CD4-positive, CD25-positive, alpha-beta regulatory T cell (primary cell): ENCODE measurements at regions not wholly inside any gene's neighbourhood (a gene's known extent, or its start where the extent isn't known, plus 50 kb on each side); places are given as distances from the start of the nearest gene placed in this dataset.

Source experiments
- ATAC-seq, 2 donors: fragments of 150-1000 bp; cut with Tn5 transposase; one replicate each; pipeline ENCODE4 v1.10.0; 2021; ENCODE audit warnings: low read depth in 2 of 2, moderate number of reproducible peaks in 2 of 2, moderate library complexity in 1 of 2
- DNase-seq, 3 donors: peaks; one replicate each; pipeline versions ENCODE4 v3.0.0 to v3.0.0-alpha.2; 2012 to 2022; ENCODE audit warnings: mixed read lengths in 1 of 3
- H3K27ac ChIP-seq: one replicate; pipeline ENCODE4 v1.7.0; 2013; ENCODE audit warnings: mild to moderate bottlenecking, low read length; ENCODE audit not compliant: insufficient read depth, poor library complexity, severe bottlenecking
- H3K27me3 ChIP-seq: one replicate; pipeline ENCODE4 v1.7.0; 2013; ENCODE audit warnings: low read length; ENCODE audit not compliant: control insufficient read depth, insufficient read depth
- H3K36me3 ChIP-seq: one replicate; pipeline ENCODE4 v1.7.0; 2013; ENCODE audit warnings: mild to moderate bottlenecking, low read length, moderate library complexity; ENCODE audit not compliant: control insufficient read depth, insufficient read depth
- H3K4me1 ChIP-seq: 2 replicates; pipeline ENCODE4 v1.7.0; 2013; ENCODE audit warnings: mild to moderate bottlenecking, low read length; ENCODE audit not compliant: insufficient read depth, control insufficient read depth, poor library complexity, severe bottlenecking
- H3K4me3 ChIP-seq: one replicate; pipeline ENCODE4 v1.7.0; 2013; ENCODE audit warnings: low read depth, mild to moderate bottlenecking, low read length, moderate library complexity
- H3K9me3 ChIP-seq, 2 experiments: 1 replicate in 1 of 2; 2 replicates in 1 of 2; pipeline ENCODE4 v1.7.0; 2013; ENCODE audit warnings: low read length in 2 of 2, mild to moderate bottlenecking in 1 of 2, moderate library complexity in 1 of 2; ENCODE audit not compliant: control insufficient read depth in 2 of 2
- H3K27ac Mint-ChIP-seq, 3 donors: one replicate each; pipeline ENCODE4 v1.8.0; 2020 to 2022; ENCODE audit warnings: mild to moderate bottlenecking in 3 of 3, mixed read lengths in 3 of 3, moderate library complexity in 2 of 3
- H3K27me3 Mint-ChIP-seq: one replicate; pipeline ENCODE4 v1.8.0; 2022; ENCODE audit warnings: mild to moderate bottlenecking, mixed read lengths
- H3K36me3 Mint-ChIP-seq: one replicate; pipeline ENCODE4 v1.8.0; 2020; ENCODE audit warnings: mixed read lengths
- H3K4me1 Mint-ChIP-seq, 4 donors: one replicate each; pipeline ENCODE4 v1.8.0; 2020 to 2022; ENCODE audit warnings: mixed read lengths in 4 of 4, mild to moderate bottlenecking in 1 of 4
- H3K4me3 Mint-ChIP-seq, 4 donors: one replicate each; pipeline ENCODE4 v1.8.0; 2020 to 2022; ENCODE audit warnings: mild to moderate bottlenecking in 4 of 4, mixed read lengths in 4 of 4, moderate library complexity in 3 of 4
- H3K9me3 Mint-ChIP-seq, 7 donors: one replicate each; pipeline ENCODE4 v1.8.0; 2020 to 2022; ENCODE audit warnings: mixed read lengths in 7 of 7, mild to moderate bottlenecking in 3 of 7, moderate library complexity in 2 of 7

- DNase-seq (no peak), ATAC-seq (no peak)
- peaks cover 0 to 1% (median 0%) of the 10 kb centered on the region in 4 donors for H3K4me1 Mint-ChIP-seq
- no peaks in the 10 kb centered on the region for H3K9me3 ChIP-seq
- no peaks in the 10 kb centered on the region for H3K9me3 Mint-ChIP-seq
- no peak overlapping the region for H3K27ac ChIP-seq
- H3K4me3 Mint-ChIP-seq: no peak overlapping the region
- H3K27ac Mint-ChIP-seq: peak overlapping the region in 2 of 3 donors; percentile 44 to 55
- H3K4me3 ChIP-seq: no peak overlapping the region
- H3K4me1 ChIP-seq: no peaks in the 10 kb centered on the region
- H3K27me3 ChIP-seq: no peaks in the 10 kb centered on the region
- peaks cover 16% of the 10 kb centered on the region for H3K36me3 ChIP-seq
- no peaks in the 10 kb centered on the region for H3K27me3 Mint-ChIP-seq
- H3K36me3 Mint-ChIP-seq: peaks cover 28% of the 10 kb centered on the region
Observed at GRCh38 chr20:3318226-3318884, 79.4 kb upstream of the SLC4A11 start.

GRCh38 chr20:3316136-3316535 is 77.1 kb upstream of the SLC4A11 start:
- peaks cover 0 to 4% (median 2%) of the 10 kb centered on the region in 4 donors for H3K4me1 Mint-ChIP-seq
- Histone ChIP-seq H3K36me3 (peaks cover 14% of the 10 kb centered on the region), H3K4me3 (no peak overlapping the region), H3K27ac (no peak overlapping the region), H3K4me1 (no peaks in the 10 kb centered on the region), H3K27me3 (no peaks in the 10 kb centered on the region), H3K9me3 (no peaks in the 10 kb centered on the region)
- H3K27me3 Mint-ChIP-seq: no peaks in the 10 kb centered on the region
- DNase-seq: no peak
- H3K27ac Mint-ChIP-seq: no peak overlapping the region
- H3K4me3 Mint-ChIP-seq: no peak overlapping the region
- peaks cover 38% of the 10 kb centered on the region for H3K36me3 Mint-ChIP-seq
- ATAC-seq: no peak
- no peaks in the 10 kb centered on the region for H3K9me3 Mint-ChIP-seq

GRCh38 chr20:3315136-3315535 is 76.1 kb upstream of the SLC4A11 start:
- no peak for DNase-seq
- peaks cover 38% of the 10 kb centered on the region for H3K36me3 Mint-ChIP-seq
- no peaks in the 10 kb centered on the region for H3K9me3 Mint-ChIP-seq
- H3K4me1 Mint-ChIP-seq: peaks cover 0 to 4% (median 2%) of the 10 kb centered on the region in 4 donors
- Histone ChIP-seq H3K27me3 (no peaks in the 10 kb centered on the region), H3K27ac (no peak overlapping the region), H3K4me3 (no peak overlapping the region), H3K4me1 (no peaks in the 10 kb centered on the region), H3K9me3 (no peaks in the 10 kb centered on the region), H3K36me3 (peaks cover 19% of the 10 kb centered on the region)
- no peak for ATAC-seq
- H3K4me3 Mint-ChIP-seq: no peak overlapping the region
- no peaks in the 10 kb centered on the region for H3K27me3 Mint-ChIP-seq
- H3K27ac Mint-ChIP-seq: no peak overlapping the region

- Histone ChIP-seq H3K9me3 (no peaks in the 10 kb centered on the region), H3K4me3 (no peak overlapping the region), H3K36me3 (peaks cover 19% of the 10 kb centered on the region), H3K27me3 (no peaks in the 10 kb centered on the region), H3K27ac (no peak overlapping the region), H3K4me1 (no peaks in the 10 kb centered on the region)
- no peak overlapping the region for H3K4me3 Mint-ChIP-seq
- peaks cover 0 to 4% (median 2%) of the 10 kb centered on the region in 4 donors for H3K4me1 Mint-ChIP-seq
- H3K27me3 Mint-ChIP-seq: no peaks in the 10 kb centered on the region
- DNase-seq (no peak), ATAC-seq (no peak)
- H3K36me3 Mint-ChIP-seq: peaks cover 41% of the 10 kb centered on the region
- peak overlapping the region; percentile 15 to 41 (median 25) for H3K27ac Mint-ChIP-seq
- H3K9me3 Mint-ChIP-seq: no peaks in the 10 kb centered on the region
Observed at GRCh38 chr20:3314391-3314790, 75.4 kb upstream of the SLC4A11 start.

- Histone ChIP-seq H3K4me1 (no peaks in the 10 kb centered on the region), H3K4me3 (no peak overlapping the region), H3K9me3 (no peaks in the 10 kb centered on the region), H3K27me3 (no peaks in the 10 kb centered on the region), H3K27ac (no peak overlapping the region), H3K36me3 (peaks cover 19% of the 10 kb centered on the region)
- H3K4me3 Mint-ChIP-seq: no peak overlapping the region
- H3K27me3 Mint-ChIP-seq: no peaks in the 10 kb centered on the region
- no peaks in the 10 kb centered on the region for H3K9me3 Mint-ChIP-seq
- H3K4me1 Mint-ChIP-seq: peaks cover 0 to 4% (median 2%) of the 10 kb centered on the region in 4 donors
- no peak overlapping the region for H3K27ac Mint-ChIP-seq
- DNase-seq (no peak), ATAC-seq (no peak)
- peaks cover 41% of the 10 kb centered on the region for H3K36me3 Mint-ChIP-seq
Observed at GRCh38 chr20:3313683-3314065, 74.7 kb upstream of the SLC4A11 start.

GRCh38 chr20:3312940-3313682 is 74.1 kb upstream of the SLC4A11 start:
- H3K4me3 ChIP-seq: no peak overlapping the region
- H3K27me3 Mint-ChIP-seq: no peaks in the 10 kb centered on the region
- no peak for ATAC-seq

GRCh38 chr20:3311623-3312022 is 72.6 kb upstream of the SLC4A11 start:
- Mint-ChIP-seq H3K4me1 (peaks cover 0 to 4% (median 2%) of the 10 kb centered on the region in 4 donors), H3K27me3 (no peaks in the 10 kb centered on the region), H3K9me3 (no peaks in the 10 kb centered on the region), H3K27ac (peak overlapping the region in 2 of 3 donors; percentile 20 to 29), H3K4me3 (no peak overlapping the region), H3K36me3 (peaks cover 46% of the 10 kb centered on the region)
- H3K36me3 ChIP-seq: peaks cover 25% of the 10 kb centered on the region
- no peaks in the 10 kb centered on the region for H3K27me3 ChIP-seq
- DNase-seq: no peak
- H3K27ac ChIP-seq: no peak overlapping the region
- H3K9me3 ChIP-seq: no peaks in the 10 kb centered on the region
- no peak overlapping the region for H3K4me3 ChIP-seq
- ATAC-seq: no peak
- H3K4me1 ChIP-seq: no peaks in the 10 kb centered on the region

More at GRCh38 chr20:3312940-3313682, 74.1 kb upstream of the SLC4A11 start:
- peak overlapping the region in 1 of 3 donors; percentile 65 for H3K27ac Mint-ChIP-seq
- peaks cover 0 to 4% (median 2%) of the 10 kb centered on the region in 4 donors for H3K4me1 Mint-ChIP-seq
- H3K9me3 Mint-ChIP-seq: no peaks in the 10 kb centered on the region
- no peak overlapping the region for H3K27ac ChIP-seq
- H3K9me3 ChIP-seq: no peaks in the 10 kb centered on the region
- H3K4me1 ChIP-seq: no peaks in the 10 kb centered on the region
- H3K36me3 Mint-ChIP-seq: peaks cover 40% of the 10 kb centered on the region
- no peaks in the 10 kb centered on the region for H3K27me3 ChIP-seq
- H3K4me3 Mint-ChIP-seq: no peak overlapping the region
- DNase-seq: no peak
- peaks cover 19% of the 10 kb centered on the region for H3K36me3 ChIP-seq
